Activated CD8-positive, alpha-beta memory T cell treated with anti-CD3 and anti-CD28 coated beads, Interleukin-2, amount 50 U/mL, for 48 hours (primary cell): ENCODE measurements at regions not wholly inside any gene's neighbourhood (a gene's known extent, or its start where the extent isn't known, plus 50 kb on each side); places are given as distances from the start of the nearest gene placed in this dataset.
"Not testable (repeated sequence)": the region's sequence is repeated elsewhere in the genome, so short reads cannot be mapped to it uniquely, and the experiment has no call there.

Source experiments
- DNase-seq: peaks from one replicate; pipeline ENCODE4 v3.0.0-alpha.2; 2020

- no peak for DNase-seq
These were observed 98.3 kb downstream of the BACH1 start for GRCh38 chr21:29396951-29397455.

GRCh38 chr21:29403301-29403700, 104.6 kb downstream of the BACH1 start:
- DNase-seq, result no peak

- no peak for DNase-seq
These were observed 105.3 kb downstream of the BACH1 start for GRCh38 chr21:29403922-29404538.

- no peak for DNase-seq
These were observed 106.9 kb downstream of the BACH1 start for GRCh38 chr21:29405503-29406122.

GRCh38 chr21:29406385-29406784, 107.7 kb downstream of the BACH1 start:
- DNase-seq, result no peak

- no peak for DNase-seq
These were observed 108.8 kb downstream of the BACH1 start for GRCh38 chr21:29407571-29407970.

- DNase-seq, result no peak
These were observed 115.0 kb downstream of the BACH1 start for GRCh38 chr21:29413683-29414082.

- DNase-seq, result no peak
These were observed 117.5 kb downstream of the BACH1 start for GRCh38 chr21:29416268-29416667.

GRCh38 chr21:29418813-29419212, 120.1 kb downstream of the BACH1 start:
- DNase-seq, result no peak

- no peak for DNase-seq
These were observed 120.7 kb downstream of the BACH1 start for GRCh38 chr21:29419422-29419821.

- DNase-seq, result no peak
These were observed 124.6 kb downstream of the BACH1 start for GRCh38 chr21:29423099-29423870.

GRCh38 chr21:29424728-29425127, 126.0 kb downstream of the BACH1 start:
- no peak for DNase-seq

- no peak for DNase-seq
These were observed 130.5 kb downstream of the BACH1 start for GRCh38 chr21:29429218-29429617.

- DNase-seq, result no peak
These were observed 131.3 kb downstream of the BACH1 start for GRCh38 chr21:29430030-29430429.

- no peak for DNase-seq
These were observed 131.9 kb downstream of the BACH1 start for GRCh38 chr21:29430576-29430975.

- DNase-seq, result no peak
These were observed 132.5 kb downstream of the BACH1 start for GRCh38 chr21:29431178-29431577.

GRCh38 chr21:29431680-29432079, 133.0 kb downstream of the BACH1 start:
- DNase-seq, result no peak

GRCh38 chr21:29433366-29434059, 134.8 kb downstream of the BACH1 start:
- no peak for DNase-seq

- no peak for DNase-seq
These were observed 135.4 kb downstream of the BACH1 start for GRCh38 chr21:29434081-29434480.

GRCh38 chr21:29434982-29435381, 136.3 kb downstream of the BACH1 start:
- DNase-seq, result not testable (repeated sequence)

GRCh38 chr21:29436143-29436542, 137.4 kb downstream of the BACH1 start:
- DNase-seq, result peak; percentile 54

- DNase-seq, result no peak
These were observed 137.9 kb downstream of the BACH1 start for GRCh38 chr21:29436650-29437049.

- DNase-seq, result no peak
These were observed 142.9 kb downstream of the BACH1 start for GRCh38 chr21:29441651-29442050.
